Lower lobe of right lung (tissue), 2 donors: ENCODE measurements at regions not wholly inside any gene's neighbourhood (a gene's known extent, or its start where the extent isn't known, plus 50 kb on each side); places are given as distances from the start of the nearest gene placed in this dataset.

Experiments used
- ATAC-seq, 2 donors: fragments of 200-7000 bp; cut with Tn5 transposase; one replicate each; pipeline ENCODE4 v1.9.1; 2020 to 2022; ENCODE audit warnings: mild to moderate bottlenecking in 2 of 2, moderate library complexity in 2 of 2
- DNase-seq: peaks from one replicate; pipeline ENCODE4 v3.0.0-alpha.2; 2020
- H3K27ac ChIP-seq: fragments of 200-600 bp; one replicate; pipeline ENCODE4 v1.8.0; 2022
- H3K27me3 ChIP-seq: fragments of 200-600 bp; one replicate; pipeline ENCODE4 v1.8.0; 2022; ENCODE audit warnings: low read depth
- H3K36me3 ChIP-seq: fragments of 200-600 bp; one replicate; pipeline ENCODE4 v1.8.0; 2022; ENCODE audit warnings: mild to moderate bottlenecking
- H3K4me1 ChIP-seq: fragments of 200-600 bp; one replicate; pipeline ENCODE4 v1.8.0; 2022
- H3K4me3 ChIP-seq: fragments of 200-600 bp; one replicate; pipeline ENCODE4 v1.8.0; 2022; ENCODE audit warnings: mild to moderate bottlenecking
- H3K9me3 ChIP-seq: fragments of 200-600 bp; one replicate; pipeline ENCODE4 v1.8.0; 2022
- intact Hi-C: fragments of 100-400 bp; cut with DNase I; formaldehyde crosslinking; loops from one replicate; pipeline ENCODE4 v1.11.0; 2022
- TF ChIP-seq, protein P1 (sequence below): fragments of 200-600 bp; IDR thresholded peaks from one replicate; pipeline ENCODE4 v1.8.0; 2022; ENCODE audit warnings: antibody characterized with exemption, mild to moderate bottlenecking
- donor health status: DM: no; HTN: yes; CAD: no; lungs with severe emphysema.

DNA sequence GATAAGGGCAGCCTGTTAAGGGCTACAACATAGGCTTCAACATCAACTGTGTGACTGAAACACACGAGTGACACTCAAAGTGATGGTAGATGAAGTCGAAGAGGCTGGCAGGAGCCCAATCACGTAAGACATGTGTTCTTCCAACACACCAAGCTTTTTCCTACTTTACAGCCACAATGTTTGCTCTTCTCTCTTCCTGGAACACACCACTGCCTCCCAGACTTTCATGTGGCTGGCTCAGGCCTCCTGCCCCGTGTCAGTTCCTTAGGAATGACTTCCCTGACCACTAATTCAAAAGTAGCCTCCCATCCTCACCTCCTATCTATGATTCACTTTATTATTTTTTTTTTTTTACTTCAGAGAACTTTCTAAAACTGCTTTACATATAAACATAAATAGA lies 209.2 kb downstream of the GPAM start:
- TF ChIP-seq, protein P1, sequence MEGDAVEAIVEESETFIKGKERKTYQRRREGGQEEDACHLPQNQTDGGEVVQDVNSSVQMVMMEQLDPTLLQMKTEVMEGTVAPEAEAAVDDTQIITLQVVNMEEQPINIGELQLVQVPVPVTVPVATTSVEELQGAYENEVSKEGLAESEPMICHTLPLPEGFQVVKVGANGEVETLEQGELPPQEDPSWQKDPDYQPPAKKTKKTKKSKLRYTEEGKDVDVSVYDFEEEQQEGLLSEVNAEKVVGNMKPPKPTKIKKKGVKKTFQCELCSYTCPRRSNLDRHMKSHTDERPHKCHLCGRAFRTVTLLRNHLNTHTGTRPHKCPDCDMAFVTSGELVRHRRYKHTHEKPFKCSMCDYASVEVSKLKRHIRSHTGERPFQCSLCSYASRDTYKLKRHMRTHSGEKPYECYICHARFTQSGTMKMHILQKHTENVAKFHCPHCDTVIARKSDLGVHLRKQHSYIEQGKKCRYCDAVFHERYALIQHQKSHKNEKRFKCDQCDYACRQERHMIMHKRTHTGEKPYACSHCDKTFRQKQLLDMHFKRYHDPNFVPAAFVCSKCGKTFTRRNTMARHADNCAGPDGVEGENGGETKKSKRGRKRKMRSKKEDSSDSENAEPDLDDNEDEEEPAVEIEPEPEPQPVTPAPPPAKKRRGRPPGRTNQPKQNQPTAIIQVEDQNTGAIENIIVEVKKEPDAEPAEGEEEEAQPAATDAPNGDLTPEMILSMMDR: no peak
- intact Hi-C loops: no loop called here
- Histone ChIP-seq H3K4me1 (no peaks in the 10 kb centered on the region), H3K27me3 (no peaks in the 10 kb centered on the region), H3K36me3 (no peaks in the 10 kb centered on the region), H3K4me3 (no peak overlapping the region), H3K9me3 (no peaks in the 10 kb centered on the region), H3K27ac (no peak overlapping the region)
- DNase-seq (no peak), ATAC-seq (no peak)

DNA sequence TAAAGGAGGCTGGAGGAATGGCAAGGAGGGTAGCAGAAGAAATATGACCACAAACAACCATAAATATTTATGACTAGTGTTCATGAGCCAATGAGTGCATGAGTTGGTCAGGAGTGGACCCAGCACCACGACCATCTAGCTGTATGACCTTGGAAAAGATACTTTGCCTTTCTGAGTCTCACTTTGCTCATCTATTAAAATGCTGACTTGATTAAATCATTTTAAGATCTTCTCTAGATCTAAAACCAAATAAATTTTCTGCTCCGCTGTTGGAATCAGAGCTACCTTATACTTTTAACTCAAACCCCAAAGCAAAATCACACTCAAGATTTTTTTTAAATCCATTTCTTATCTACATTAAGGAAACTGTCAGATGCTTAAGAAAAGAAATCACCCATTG lies 207.0 kb downstream of the GPAM start:
- no peaks in the 10 kb centered on the region for H3K36me3 ChIP-seq
- DNase-seq (no peak), ATAC-seq (no peak)
- H3K27me3 ChIP-seq: no peaks in the 10 kb centered on the region
- intact Hi-C loops: no loop called here
- no peak overlapping the region for H3K4me3 ChIP-seq
- H3K4me1 ChIP-seq: no peaks in the 10 kb centered on the region
- no peaks in the 10 kb centered on the region for H3K9me3 ChIP-seq
- H3K27ac ChIP-seq: no peak overlapping the region
- TF ChIP-seq, protein P1: no peak

DNA sequence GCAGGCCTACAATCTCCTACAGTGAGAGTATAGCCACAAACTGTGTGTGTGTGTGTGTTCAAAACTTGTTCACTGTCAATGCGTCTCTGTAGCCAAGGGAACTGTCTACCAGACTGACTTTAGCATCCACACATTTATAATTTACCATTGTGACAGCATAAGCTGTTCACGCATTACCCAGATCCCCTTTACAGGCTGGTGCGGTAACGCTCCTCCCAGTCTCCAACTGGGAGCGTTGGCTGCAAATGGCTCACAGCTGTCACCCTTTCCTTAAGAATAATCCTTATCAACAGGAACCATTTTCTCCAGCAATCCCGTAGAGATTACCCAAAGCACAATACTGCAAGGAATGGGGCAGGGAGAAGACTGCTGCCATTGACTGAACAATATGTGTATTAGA lies 199.5 kb downstream of the GPAM start:
- no peaks in the 10 kb centered on the region for H3K27me3 ChIP-seq
- no peak for DNase-seq
- intact Hi-C loops: no loop called here
- no peaks in the 10 kb centered on the region for H3K36me3 ChIP-seq
- ATAC-seq: no peak
- TF ChIP-seq, protein P1: no peak
- H3K4me1 ChIP-seq: no peaks in the 10 kb centered on the region
- no peak overlapping the region for H3K4me3 ChIP-seq
- no peaks in the 10 kb centered on the region for H3K9me3 ChIP-seq
- no peak overlapping the region for H3K27ac ChIP-seq

DNA sequence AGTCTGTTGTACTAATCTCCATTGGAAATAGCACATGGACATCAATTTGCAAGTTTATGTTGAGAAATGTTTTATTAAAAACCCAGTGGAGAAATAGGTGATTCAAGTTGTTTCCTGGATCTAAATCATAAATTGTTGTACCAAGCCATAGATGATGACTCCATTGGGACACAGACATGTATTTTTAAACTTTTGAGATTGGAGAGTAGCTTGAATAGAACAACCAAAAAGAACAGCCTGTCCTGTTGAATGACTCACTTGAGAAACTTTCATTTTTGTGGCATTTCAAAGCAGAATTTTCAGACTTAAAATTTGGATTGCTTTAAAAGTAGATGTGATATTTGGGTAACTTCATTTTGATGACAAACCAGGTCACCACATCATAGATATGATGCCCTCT lies 197.5 kb downstream of the GPAM start:
- no peaks in the 10 kb centered on the region for H3K4me1 ChIP-seq
- TF ChIP-seq, protein P1: no peak
- H3K27ac ChIP-seq: no peak overlapping the region
- H3K4me3 ChIP-seq: no peak overlapping the region
- ATAC-seq: no peak
- DNase-seq: no peak
- H3K36me3 ChIP-seq: no peaks in the 10 kb centered on the region
- H3K9me3 ChIP-seq: no peaks in the 10 kb centered on the region
- intact Hi-C loops: no loop called here
- no peaks in the 10 kb centered on the region for H3K27me3 ChIP-seq

DNA sequence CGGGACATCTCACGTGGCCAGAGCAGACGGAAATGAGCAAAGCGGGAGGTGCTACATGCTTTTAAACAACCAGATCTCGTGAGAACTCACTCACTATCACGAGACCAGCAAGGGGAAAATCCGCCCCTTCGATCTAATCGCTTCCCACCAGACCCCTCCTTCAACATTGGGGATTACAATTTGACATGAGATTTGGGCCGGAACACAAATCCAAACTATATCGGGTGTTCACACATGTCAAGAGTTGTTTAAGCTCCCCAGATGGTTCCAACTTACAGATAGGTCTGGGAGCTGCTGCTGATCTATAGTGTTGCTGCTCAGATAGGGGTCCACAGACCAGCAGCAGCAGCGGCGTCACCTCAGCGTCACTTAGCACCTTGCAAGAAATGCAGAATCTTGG lies 194.9 kb downstream of the GPAM start:
- Histone ChIP-seq H3K4me1 (no peaks in the 10 kb centered on the region), H3K27me3 (no peaks in the 10 kb centered on the region), H3K9me3 (no peaks in the 10 kb centered on the region), H3K4me3 (no peak overlapping the region), H3K36me3 (no peaks in the 10 kb centered on the region), H3K27ac (no peak overlapping the region)
- DNase-seq (no peak), ATAC-seq (no peak)
- TF ChIP-seq, protein P1: no peak
- intact Hi-C loops: no loop called here
